HG03558 (cell line): ENCODE measurements at regions not wholly inside any gene's neighbourhood (a gene's known extent, or its start where the extent isn't known, plus 50 kb on each side); places are given as distances from the start of the nearest gene placed in this dataset.
A peak's percentile ranks its signal among the peaks of the same experiment; 100 is the strongest.

Experiments used
- ATAC-seq: cut with Tn5 transposase; IDR thresholded peaks from one replicate; pipeline ENCODE4 v1.9.1; 2021; ENCODE audit warnings: moderate number of reproducible peaks; ENCODE audit not compliant: unreplicated experiment; ENCODE audit errors: extremely low read depth

- ATAC-seq, result no peak
Measured at GRCh38 chr2:36069074-36069473, 286.5 kb upstream of the CRIM1 start.

- ATAC-seq, result no peak
Measured at GRCh38 chr2:36068086-36068485, 287.5 kb upstream of the CRIM1 start.

GRCh38 chr2:36060133-36060532, 295.4 kb upstream of the CRIM1 start:
- ATAC-seq, result no peak

- ATAC-seq, result peak; percentile 100
Measured at GRCh38 chr2:36059691-36060090, 295.9 kb upstream of the CRIM1 start.

- no peak for ATAC-seq
Measured at GRCh38 chr2:36058953-36059352, 296.6 kb upstream of the CRIM1 start.

- ATAC-seq, result no peak
Measured at GRCh38 chr2:36058076-36058475, 297.5 kb upstream of the CRIM1 start.

GRCh38 chr2:36052819-36053218, 302.8 kb upstream of the CRIM1 start:
- no peak for ATAC-seq

GRCh38 chr2:36044411-36044810, 311.2 kb upstream of the CRIM1 start:
- no peak for ATAC-seq

- no peak for ATAC-seq
Measured at GRCh38 chr2:36035137-36035536, 320.4 kb upstream of the CRIM1 start.

- ATAC-seq, result no peak
Measured at GRCh38 chr2:36032046-36032445, 323.5 kb upstream of the CRIM1 start.

GRCh38 chr2:36031471-36031870, 324.1 kb upstream of the CRIM1 start:
- no peak for ATAC-seq

GRCh38 chr2:36027616-36028015, 328.0 kb upstream of the CRIM1 start:
- no peak for ATAC-seq

- ATAC-seq, result no peak
Measured at GRCh38 chr2:36013064-36013463, 342.5 kb upstream of the CRIM1 start.

GRCh38 chr2:36006444-36006843, 349.1 kb upstream of the CRIM1 start:
- ATAC-seq, result no peak

GRCh38 chr2:36002941-36003340, 352.6 kb upstream of the CRIM1 start:
- no peak for ATAC-seq

- no peak for ATAC-seq
Measured at GRCh38 chr2:35997488-35997887, 358.1 kb upstream of the CRIM1 start.

GRCh38 chr2:35989503-35989902, 366.1 kb upstream of the CRIM1 start:
- no peak for ATAC-seq

- no peak for ATAC-seq
Measured at GRCh38 chr2:35989040-35989439, 366.5 kb upstream of the CRIM1 start.

GRCh38 chr2:35986871-35987270, 368.7 kb upstream of the CRIM1 start:
- ATAC-seq, result no peak

GRCh38 chr2:35978218-35978617, 377.4 kb upstream of the CRIM1 start:
- peak; percentile 92 for ATAC-seq

- ATAC-seq, result no peak
Measured at GRCh38 chr2:35976611-35977010, 379.0 kb upstream of the CRIM1 start.

GRCh38 chr2:35973737-35974132, 381.8 kb upstream of the CRIM1 start:
- no peak for ATAC-seq

- ATAC-seq, result no peak
Measured at GRCh38 chr2:35973132-35973736, 382.3 kb upstream of the CRIM1 start.
